Prostate gland (tissue), 2 donors: ENCODE measurements at regions not wholly inside any gene's neighbourhood (a gene's known extent, or its start where the extent isn't known, plus 50 kb on each side); places are given as distances from the start of the nearest gene placed in this dataset.

Experiments used
- CTCF ChIP-seq, 4 experiments: fragments of 200-600 bp in 2 of 4; fragments of 450-650 bp in 2 of 4; sonication (generic) in 2 of 4; IDR thresholded peaks; 1 replicate in 3 of 4; 2 replicates in 1 of 4; pipeline ENCODE4 v1.5.1; 2016 to 2019; ENCODE audit warnings: antibody characterized with exemption in 4 of 4, mild to moderate bottlenecking in 2 of 4, moderate library complexity in 2 of 4
- POLR2AphosphoS5 ChIP-seq: sonication (generic); formaldehyde crosslinking; IDR thresholded peaks from one replicate; pipeline ENCODE4 v1.6.1; 2017; ENCODE audit warnings: antibody characterized with exemption

- TF ChIP-seq CTCF (IDR thresholded peaks at IDR 0.05) (no peak), POLR2AphosphoS5 (no peak)
These were observed 507.1 kb downstream of the BRINP3 start for GRCh38 chr1:189970331-189971230.
